PFSK-1 (cell line): ENCODE measurements at regions not wholly inside any gene's neighbourhood (a gene's known extent, or its start where the extent isn't known, plus 50 kb on each side); places are given as distances from the start of the nearest gene placed in this dataset.

Experiments
- SIN3A ChIP-seq: IDR thresholded peaks from 2 replicates; pipeline ENCODE4 v1.6.1; 2012; ENCODE audit warnings: mild to moderate bottlenecking, low read length, moderate library complexity, borderline replicate concordance; ENCODE audit not compliant: insufficient read depth
- TF ChIP-seq, protein P1 (sequence below), 2 experiments: IDR thresholded peaks; 2 replicates each; pipeline versions ENCODE4 v1.6.1 to v1.8.0; 2011 to 2012; ENCODE audit warnings: low read depth in 2 of 2, low read length in 2 of 2, control low read depth in 1 of 2, inconsistent platforms in 1 of 2, mild to moderate bottlenecking in 1 of 2, moderate library complexity in 1 of 2; ENCODE audit not compliant: insufficient read depth in 1 of 2

DNA sequence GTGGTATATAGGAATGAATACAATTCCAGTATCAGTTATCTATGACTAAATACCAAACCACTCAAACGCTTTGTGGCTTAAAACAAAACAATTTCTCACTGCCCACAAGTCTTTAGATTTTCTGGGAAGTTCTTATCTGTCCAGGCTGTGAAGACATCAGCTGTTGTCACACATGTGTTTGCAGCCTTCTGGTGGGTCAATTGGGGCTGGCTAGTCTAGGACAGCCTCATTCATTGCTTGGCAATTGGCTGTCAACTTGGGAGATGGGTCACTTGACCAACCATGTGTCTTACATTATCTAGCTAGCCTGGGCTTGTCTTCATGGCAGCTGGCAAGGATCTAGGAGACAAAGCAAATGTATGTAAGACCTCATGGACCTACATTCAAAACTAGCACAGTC is 53.8 kb upstream of the PAPPA start:
- TF ChIP-seq, protein P1, sequence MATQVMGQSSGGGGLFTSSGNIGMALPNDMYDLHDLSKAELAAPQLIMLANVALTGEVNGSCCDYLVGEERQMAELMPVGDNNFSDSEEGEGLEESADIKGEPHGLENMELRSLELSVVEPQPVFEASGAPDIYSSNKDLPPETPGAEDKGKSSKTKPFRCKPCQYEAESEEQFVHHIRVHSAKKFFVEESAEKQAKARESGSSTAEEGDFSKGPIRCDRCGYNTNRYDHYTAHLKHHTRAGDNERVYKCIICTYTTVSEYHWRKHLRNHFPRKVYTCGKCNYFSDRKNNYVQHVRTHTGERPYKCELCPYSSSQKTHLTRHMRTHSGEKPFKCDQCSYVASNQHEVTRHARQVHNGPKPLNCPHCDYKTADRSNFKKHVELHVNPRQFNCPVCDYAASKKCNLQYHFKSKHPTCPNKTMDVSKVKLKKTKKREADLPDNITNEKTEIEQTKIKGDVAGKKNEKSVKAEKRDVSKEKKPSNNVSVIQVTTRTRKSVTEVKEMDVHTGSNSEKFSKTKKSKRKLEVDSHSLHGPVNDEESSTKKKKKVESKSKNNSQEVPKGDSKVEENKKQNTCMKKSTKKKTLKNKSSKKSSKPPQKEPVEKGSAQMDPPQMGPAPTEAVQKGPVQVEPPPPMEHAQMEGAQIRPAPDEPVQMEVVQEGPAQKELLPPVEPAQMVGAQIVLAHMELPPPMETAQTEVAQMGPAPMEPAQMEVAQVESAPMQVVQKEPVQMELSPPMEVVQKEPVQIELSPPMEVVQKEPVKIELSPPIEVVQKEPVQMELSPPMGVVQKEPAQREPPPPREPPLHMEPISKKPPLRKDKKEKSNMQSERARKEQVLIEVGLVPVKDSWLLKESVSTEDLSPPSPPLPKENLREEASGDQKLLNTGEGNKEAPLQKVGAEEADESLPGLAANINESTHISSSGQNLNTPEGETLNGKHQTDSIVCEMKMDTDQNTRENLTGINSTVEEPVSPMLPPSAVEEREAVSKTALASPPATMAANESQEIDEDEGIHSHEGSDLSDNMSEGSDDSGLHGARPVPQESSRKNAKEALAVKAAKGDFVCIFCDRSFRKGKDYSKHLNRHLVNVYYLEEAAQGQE (IDR thresholded peaks at IDR 0.05; ENCODE audit: insufficient read depth in 1 of 2, low read depth in 2 of 2, low read length in 2 of 2): no peak
- no peak for TF ChIP-seq SIN3A
